Amniotic epithelial cell (primary cell): ENCODE measurements at regions not wholly inside any gene's neighbourhood (a gene's known extent, or its start where the extent isn't known, plus 50 kb on each side); places are given as distances from the start of the nearest gene placed in this dataset.
"Not testable (repeated sequence)": the region's sequence is repeated elsewhere in the genome, so short reads cannot be mapped to it uniquely, and the experiment has no call there.

Experiments
- DNase-seq: peaks from one replicate; pipeline ENCODE4 v3.0.0-alpha.2; 2010; ENCODE audit warnings: low read depth

- no peak for DNase-seq
Measured at GRCh38 chr4:111274060-111274459, 651.2 kb upstream of the PITX2 start.

GRCh38 chr4:111274486-111274885 is 651.6 kb upstream of the PITX2 start:
- DNase-seq, result no peak

DNA sequence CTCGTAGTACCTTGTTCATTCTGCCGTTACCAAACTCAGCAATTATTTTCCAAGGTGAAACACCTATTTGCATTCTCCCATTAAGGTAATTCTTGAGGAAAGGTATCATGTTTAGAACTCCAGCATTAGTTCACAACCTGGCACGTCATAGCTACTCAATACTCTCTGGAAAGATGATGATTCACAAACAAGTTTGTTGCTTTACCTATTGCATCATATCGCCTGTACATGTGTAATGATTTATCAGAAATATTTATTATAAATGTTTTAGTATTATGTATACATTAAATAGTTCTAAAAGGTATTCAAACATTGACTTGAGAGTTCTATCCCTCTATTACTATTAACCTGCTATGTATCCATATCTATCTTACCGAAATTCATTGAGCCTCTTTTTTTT is 658.3 kb upstream of the PITX2 start:
- DNase-seq, result peak; percentile 4

DNA sequence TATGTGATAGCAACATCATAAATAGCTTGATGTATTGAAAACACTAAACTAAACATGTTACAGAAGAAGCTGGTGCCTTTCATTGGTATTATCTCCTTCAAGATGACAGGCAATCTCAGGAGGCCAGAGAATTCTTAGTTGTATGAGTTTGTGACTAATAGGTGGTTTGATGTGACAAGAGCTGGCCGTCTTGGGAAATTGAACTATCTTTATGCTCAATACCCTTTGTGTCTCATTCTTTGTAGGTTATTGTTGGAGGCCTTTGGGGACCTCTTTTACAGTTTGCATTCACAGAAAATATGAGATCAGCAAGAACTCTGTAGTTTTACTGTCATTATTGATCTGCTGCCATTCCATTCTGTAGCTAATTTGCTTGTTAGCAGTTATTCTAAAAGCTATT is 659.2 kb upstream of the PITX2 start:
- DNase-seq, result no peak

GRCh38 chr4:111283066-111283677 is 660.3 kb upstream of the PITX2 start:
- peak; percentile 61 for DNase-seq

DNA sequence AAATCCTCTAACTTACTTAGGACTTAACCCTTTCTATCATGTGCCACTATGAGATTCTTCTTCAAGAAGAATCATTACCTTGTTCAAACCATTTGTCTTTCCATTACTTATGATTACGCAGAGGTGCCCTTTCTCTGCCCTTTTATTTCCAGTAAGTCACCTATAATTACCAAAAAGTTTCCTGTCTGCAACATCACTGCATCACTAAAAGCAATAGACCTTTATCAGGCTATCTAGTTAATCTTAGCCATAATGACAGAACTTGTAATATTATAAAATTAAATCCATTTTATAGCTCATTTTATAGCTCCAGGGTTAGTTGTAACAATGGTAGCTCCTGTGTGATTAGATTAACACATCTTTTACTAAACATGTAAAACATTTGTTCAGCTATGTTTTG is 673.6 kb upstream of the PITX2 start:
- DNase-seq, result no peak

DNA sequence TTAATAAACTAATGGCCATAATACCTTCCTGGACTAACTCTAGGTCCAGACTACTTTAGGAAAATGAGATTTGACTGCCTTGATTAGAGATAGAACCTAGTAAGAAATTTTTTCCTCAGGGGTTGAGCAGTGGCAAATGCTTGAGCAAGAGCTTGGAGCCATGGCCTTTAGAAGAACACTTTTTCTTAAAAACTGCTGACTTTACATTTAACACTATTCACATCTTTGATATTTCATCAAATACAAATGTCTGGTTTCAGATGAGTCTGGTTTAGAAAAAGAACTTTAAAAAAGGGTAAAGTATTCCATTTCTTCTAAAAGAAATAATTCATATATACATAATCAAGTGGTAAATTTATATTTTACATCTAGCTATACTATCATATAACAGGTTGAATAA is 680.9 kb upstream of the PITX2 start:
- no peak for DNase-seq

- peak; percentile 73 for DNase-seq
Measured at GRCh38 chr4:111323496-111323895, 700.6 kb upstream of the PITX2 start.

- DNase-seq, result peak; percentile 48
Measured at GRCh38 chr4:111323916-111324315, 701.0 kb upstream of the PITX2 start.

GRCh38 chr4:111326450-111326849 is 703.6 kb upstream of the PITX2 start:
- no peak for DNase-seq

DNA sequence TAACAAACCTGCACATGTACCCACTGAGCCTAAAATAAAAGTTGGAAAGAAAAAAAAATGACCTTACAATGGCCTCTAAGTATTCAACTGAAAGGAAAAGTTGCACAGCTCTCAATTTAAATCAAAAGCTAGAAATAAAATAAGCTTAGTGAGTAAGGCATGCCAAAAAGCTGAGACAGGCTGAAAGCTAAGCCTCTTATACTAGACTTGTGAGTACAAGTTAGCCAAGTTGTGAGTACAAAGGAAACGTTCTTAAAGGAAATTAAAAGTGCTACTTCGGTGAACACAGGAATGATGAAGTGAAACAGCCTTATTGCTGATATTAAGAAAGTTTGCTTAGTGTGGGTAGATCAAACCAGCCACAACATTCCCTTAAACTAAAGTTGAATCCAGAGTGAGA is 707.9 kb upstream of the PITX2 start:
- DNase-seq, result no peak

GRCh38 chr4:111334361-111334760 is 711.5 kb upstream of the PITX2 start:
- DNase-seq, result no peak

DNA sequence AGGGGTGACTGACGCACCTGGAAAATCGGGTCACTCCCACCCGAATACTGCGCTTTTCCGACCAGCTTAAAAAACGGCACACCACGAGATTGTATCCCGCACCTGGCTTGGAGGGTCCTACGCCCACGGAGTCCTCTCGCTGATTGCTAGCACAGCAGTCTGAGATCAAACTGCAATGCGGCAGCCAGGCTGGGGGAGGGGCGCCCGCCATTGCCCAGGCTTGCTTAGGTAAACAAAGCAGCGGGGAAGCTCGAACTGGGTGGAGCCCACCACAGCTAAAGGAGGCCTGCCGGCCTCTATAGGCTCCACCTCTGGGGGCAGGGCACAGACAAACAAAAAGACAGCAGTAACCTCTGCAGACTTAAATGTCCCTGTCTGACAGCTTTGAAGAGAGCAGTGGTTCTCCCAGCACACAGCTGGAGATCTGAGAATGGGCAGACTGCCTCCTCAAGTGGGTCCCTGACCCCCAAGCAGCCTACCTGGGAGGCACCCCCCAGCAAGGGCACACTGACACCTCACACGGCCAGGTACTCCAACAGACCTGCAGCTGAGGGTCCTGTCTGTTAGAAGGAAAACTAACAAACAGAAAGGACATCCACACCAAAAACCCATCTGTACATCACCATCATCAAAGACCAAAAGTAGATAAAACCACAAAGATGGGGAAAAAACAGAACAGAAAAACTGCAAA is 714.5 kb upstream of the PITX2 start:
- DNase-seq, result not testable (repeated sequence)

DNA sequence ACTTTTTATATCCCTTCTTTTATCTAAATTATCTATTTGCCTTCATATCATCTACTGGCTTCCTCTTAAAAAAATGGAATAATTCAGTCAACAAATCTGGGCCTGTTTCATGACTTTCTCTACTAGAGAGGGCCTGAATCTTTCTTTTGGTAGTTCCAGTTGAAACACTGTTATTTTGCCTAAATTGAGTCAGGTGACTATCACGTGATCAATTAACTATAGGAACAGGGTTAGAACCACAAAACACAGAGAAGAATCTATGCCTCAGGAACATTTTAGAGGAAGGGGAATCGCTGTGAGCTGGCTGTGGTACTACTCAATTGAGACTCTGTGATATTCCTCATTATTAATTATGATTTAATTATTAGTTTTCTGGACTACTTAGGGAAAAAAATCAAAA is 736.7 kb upstream of the PITX2 start:
- DNase-seq, result no peak

GRCh38 chr4:111360906-111361305 is 738.0 kb upstream of the PITX2 start:
- DNase-seq, result no peak

DNA sequence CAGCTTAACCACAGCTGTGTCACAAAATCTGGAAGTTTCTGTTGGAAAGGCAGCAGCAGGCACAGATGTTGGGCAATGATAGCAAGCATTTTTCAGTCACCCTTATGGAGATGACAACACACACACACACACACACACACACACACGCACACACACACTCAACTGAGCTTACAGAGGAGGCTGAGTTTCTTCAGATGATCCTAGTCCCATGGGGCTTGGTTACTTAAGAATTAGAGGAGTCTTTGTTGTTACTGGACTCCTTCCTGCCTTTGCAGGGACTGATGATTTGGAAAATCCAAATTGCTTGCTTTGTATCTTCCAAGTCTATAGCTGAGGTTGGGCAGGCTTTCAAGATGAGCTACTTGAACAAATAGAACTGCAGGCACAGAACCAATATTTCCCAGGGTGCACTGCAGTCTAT is 740.1 kb upstream of the PITX2 start:
- peak; percentile 13 for DNase-seq

DNA sequence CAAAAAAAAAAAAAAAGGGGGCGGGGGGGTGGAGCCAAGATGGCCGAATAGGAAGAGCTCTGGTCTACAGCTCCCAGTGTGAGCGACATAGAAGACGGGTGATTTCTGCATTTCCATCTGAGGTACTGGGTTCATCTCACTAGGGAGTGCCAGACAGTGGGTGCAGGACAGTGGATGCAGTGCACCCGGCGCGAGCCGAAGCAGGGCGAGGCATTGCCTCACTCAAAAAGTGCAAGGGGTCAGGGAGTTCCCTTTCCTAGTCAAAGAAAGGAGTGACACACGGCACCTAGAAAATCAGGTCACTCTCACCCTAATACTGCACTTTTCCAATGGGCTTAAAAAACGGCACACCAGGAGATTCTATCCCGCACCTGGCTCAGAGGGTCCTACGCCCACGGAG is 755.0 kb upstream of the PITX2 start:
- not testable (repeated sequence) for DNase-seq

- DNase-seq, result no peak
Measured at GRCh38 chr4:111388561-111388960, 756.7 kb upstream of the FAM241A start.

DNA sequence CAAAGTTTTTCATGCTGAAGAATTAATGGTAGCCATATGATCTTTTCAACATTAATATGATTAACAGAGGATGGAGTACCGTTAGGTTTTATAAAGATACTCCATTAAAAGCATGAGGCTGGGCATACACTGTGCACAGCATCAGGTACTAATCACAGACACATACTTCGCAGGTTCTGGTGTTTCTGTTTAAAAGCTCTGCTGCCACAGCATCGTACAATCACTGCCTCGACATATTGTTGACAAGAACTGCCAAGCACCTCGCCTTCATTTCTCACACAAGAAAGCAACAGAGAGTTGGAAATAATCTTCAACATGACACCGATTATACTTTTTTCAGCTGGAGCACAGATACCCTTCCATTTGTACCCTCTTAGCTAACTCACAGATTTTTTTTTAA is 753.4 kb upstream of the FAM241A start:
- DNase-seq, result no peak

- DNase-seq, result no peak
Measured at GRCh38 chr4:111393781-111394180, 751.5 kb upstream of the FAM241A start.

- peak; percentile 35 for DNase-seq
Measured at GRCh38 chr4:111398906-111399330, 746.3 kb upstream of the FAM241A start.

DNA sequence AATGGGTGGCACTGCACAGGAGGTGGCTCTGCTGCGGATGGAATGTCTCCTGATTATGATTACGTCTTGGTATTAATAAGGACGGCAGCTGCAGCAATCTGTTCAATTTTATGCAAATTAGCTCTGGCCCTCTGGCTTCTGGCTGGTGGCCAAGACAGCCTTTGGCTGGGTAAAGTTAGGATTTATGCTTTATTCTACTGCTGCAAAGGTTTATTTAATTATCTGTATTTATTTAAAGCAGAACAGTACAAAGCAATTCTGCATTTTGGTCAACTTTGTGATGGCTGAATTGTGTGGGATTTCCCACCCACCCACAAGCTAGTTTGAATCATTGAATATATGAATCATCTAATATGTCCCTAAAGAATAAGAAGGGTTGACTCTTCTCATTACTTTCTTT is 745.6 kb upstream of the FAM241A start:
- no peak for DNase-seq

- peak; percentile 63 for DNase-seq
Measured at GRCh38 chr4:111400741-111401140, 744.5 kb upstream of the FAM241A start.

- DNase-seq, result no peak
Measured at GRCh38 chr4:111404673-111405072, 740.6 kb upstream of the FAM241A start.
